DOHH2 (cell line): ENCODE measurements at regions not wholly inside any gene's neighbourhood (a gene's known extent, or its start where the extent isn't known, plus 50 kb on each side); places are given as distances from the start of the nearest gene placed in this dataset.

Source experiments
- CTCF ChIP-seq: fragments of 200-600 bp; sonication (generic); IDR thresholded peaks from one replicate; pipeline ENCODE4 v1.5.1; 2014; ENCODE audit warnings: antibody characterized with exemption, mild to moderate bottlenecking, low read depth, low read length; ENCODE audit not compliant: poor library complexity, severe bottlenecking
- EZH2phosphoT487 ChIP-seq: fragments of 200-600 bp; sonication (generic); IDR thresholded peaks from 2 replicates; pipeline ENCODE4 v1.6.1; 2017; ENCODE audit warnings: borderline replicate concordance, mild to moderate bottlenecking, antibody characterized with exemption, low read length, moderate library complexity, mixed read lengths

GRCh38 chr2:147110317-147110716 lies 734.5 kb upstream of the ACVR2A start:
- TF ChIP-seq CTCF (no peak), EZH2phosphoT487 (no peak)
